ENCODE measurements at regions not wholly inside any gene's neighbourhood (a gene's known extent, or its start where the extent isn't known, plus 50 kb on each side); places are given as distances from the start of the nearest gene placed in this dataset.

DNA sequence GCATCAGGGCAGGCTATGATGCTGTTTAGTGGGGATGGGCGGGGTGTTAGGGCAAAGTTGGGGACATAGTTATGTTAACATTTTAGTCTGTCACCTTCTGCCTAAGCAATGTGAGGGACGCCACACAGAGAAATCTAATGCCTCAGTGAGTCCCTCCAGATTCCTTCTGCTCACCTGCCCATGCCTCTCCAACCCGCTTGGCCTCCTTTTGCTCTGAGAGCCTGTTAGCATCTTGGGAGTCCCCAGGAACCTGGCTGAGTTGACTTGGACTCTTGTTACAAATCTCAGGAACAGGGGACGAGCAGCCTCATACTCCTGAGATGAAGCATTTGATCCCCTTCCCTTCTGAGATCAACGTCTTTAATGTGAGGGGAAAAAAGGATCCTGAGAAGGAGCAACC lies 336.8 kb downstream of the CCSER2 start:
- H3K36me3 ChIP-seq = no peaks in the 10 kb centered on the region
- intact Hi-C loops (cut with DNase I) = no loop called here
- no peaks in the 10 kb centered on the region for H3K27me3 ChIP-seq
- H3K4me3 ChIP-seq = no peak overlapping the region
- WGBS, 2 donors = 69 to 78% methylated on average over 5 of the region's 5 CpGs
- H3K9me3 ChIP-seq = no peaks in the 10 kb centered on the region
- no peak for DNase-seq
- H3K4me1 ChIP-seq = no peaks in the 10 kb centered on the region
- H3K27ac ChIP-seq = no peak overlapping the region
- TF ChIP-seq, protein P1, sequence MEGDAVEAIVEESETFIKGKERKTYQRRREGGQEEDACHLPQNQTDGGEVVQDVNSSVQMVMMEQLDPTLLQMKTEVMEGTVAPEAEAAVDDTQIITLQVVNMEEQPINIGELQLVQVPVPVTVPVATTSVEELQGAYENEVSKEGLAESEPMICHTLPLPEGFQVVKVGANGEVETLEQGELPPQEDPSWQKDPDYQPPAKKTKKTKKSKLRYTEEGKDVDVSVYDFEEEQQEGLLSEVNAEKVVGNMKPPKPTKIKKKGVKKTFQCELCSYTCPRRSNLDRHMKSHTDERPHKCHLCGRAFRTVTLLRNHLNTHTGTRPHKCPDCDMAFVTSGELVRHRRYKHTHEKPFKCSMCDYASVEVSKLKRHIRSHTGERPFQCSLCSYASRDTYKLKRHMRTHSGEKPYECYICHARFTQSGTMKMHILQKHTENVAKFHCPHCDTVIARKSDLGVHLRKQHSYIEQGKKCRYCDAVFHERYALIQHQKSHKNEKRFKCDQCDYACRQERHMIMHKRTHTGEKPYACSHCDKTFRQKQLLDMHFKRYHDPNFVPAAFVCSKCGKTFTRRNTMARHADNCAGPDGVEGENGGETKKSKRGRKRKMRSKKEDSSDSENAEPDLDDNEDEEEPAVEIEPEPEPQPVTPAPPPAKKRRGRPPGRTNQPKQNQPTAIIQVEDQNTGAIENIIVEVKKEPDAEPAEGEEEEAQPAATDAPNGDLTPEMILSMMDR (IDR thresholded peaks at IDR 0.05) = no peak
- no peak for TF ChIP-seq POLR2A (IDR thresholded peaks at IDR 0.05)

DNA sequence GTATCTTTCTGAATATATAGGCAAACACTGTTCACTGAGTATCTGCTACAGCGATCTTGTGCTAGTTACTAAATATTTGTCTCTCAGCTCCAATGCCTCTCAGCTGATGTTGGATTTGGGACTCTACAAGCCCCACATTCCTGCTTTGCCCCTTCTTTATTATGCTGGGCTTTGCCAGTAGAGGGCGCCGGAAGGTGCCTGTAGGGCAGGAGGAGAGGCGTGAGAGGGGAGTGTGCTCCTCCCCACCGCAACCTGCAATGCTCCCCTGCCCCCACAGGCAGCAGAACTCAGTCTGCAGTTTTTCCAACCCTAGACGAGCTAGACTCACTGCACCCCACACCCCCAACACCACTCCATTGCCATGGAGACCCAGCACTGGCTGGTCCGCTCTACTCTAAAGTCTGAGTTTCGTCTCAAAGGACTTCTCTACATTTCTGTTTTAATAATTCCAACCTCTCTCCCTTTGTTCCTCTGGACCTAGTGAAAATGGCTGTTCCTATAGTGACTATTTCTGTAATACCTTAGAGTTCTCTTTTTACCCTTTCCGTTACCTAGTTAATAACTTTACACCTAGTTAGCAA lies 337.6 kb downstream of the CCSER2 start:
- Histone ChIP-seq H3K27me3 (no peaks in the 10 kb centered on the region), H3K4me1 (no peaks in the 10 kb centered on the region), H3K9me3 (no peaks in the 10 kb centered on the region), H3K4me3 (no peak overlapping the region), H3K36me3 (no peaks in the 10 kb centered on the region), H3K27ac (no peak overlapping the region)
- intact Hi-C loops (cut with DNase I) = no loop called here
- DNase-seq = no peak
- whole genome bisulfite sequencing, 2 donors = 49 to 62% methylated on average over 9 of the region's 9 CpGs
- TF ChIP-seq EP300 (IDR thresholded peaks at IDR 0.05) (no peak), POLR2AphosphoS5 (IDR thresholded peaks at IDR 0.05) (no peak), POLR2A (IDR thresholded peaks at IDR 0.05) (no peak)
- TF ChIP-seq, protein P1 (IDR thresholded peaks at IDR 0.05) = peak in 1 of 4 experiments; percentile 22

DNA sequence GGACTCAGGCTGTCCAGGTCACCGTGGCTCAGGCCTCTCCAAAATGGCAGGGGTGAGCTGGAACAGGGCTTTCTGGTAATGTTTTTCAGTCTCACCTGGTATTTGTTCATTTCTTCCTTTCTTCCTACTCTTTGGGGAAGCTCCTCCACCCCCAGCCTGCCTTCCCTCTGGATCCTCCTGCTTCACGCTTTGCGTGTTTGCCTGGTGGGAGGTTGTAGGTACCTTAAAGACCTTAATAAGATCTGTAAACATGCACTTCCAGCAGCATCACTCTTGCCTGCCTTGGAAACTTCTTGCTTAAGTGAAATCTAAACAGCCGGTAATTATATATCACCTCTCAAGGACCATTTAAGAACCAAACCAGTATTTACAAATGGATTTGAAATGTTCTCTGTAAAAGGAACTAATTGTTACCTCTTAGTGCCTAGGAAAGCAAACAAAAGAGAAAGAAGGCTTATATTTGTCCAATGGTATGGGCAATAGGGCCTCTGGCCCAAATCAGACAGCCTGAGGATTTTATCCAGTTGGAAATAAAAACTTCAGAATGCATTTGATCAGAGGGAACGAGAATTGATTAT lies 339.9 kb downstream of the CCSER2 start:
- no peak for DNase-seq
- WGBS, 2 donors = 65 to 73% methylated on average over 5 of the region's 5 CpGs
- no peaks in the 10 kb centered on the region for H3K27me3 ChIP-seq
- intact Hi-C loops (cut with DNase I) = no loop called here
- no peak for TF ChIP-seq EP300 (IDR thresholded peaks at IDR 0.05)
- TF ChIP-seq, protein P1 (IDR thresholded peaks at IDR 0.05) = no peak
- TF ChIP-seq POLR2AphosphoS5 (IDR thresholded peaks at IDR 0.05) = no peak
- TF ChIP-seq POLR2A (IDR thresholded peaks at IDR 0.05) = no peak
- no peak overlapping the region for H3K4me3 ChIP-seq
- no peaks in the 10 kb centered on the region for H3K36me3 ChIP-seq
- H3K9me3 ChIP-seq = no peaks in the 10 kb centered on the region
- no peaks in the 10 kb centered on the region for H3K4me1 ChIP-seq
- no peak overlapping the region for H3K27ac ChIP-seq

DNA sequence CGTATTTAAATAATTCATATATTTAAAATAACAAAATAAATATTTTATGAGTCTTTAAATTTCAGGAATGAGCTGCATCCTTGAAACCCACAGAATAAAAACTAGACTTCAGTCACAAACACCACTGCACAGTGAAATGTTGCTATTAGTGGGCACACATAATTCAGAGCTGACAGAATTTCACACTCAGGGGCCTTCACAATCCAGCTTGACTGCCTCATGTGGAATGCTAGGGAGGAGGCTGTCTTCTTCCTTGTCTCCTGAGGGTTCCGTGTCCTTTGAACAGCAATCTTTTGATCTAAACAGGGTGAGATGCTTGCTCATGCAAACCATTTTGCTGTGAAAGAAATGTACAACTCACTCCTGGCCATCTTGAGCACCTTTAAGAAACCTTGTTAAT lies 346.7 kb downstream of the CCSER2 start:
- TF ChIP-seq POLR2A (IDR thresholded peaks at IDR 0.05) (no peak), POLR2AphosphoS5 (IDR thresholded peaks at IDR 0.05) (no peak), EP300 (IDR thresholded peaks at IDR 0.05) (no peak)
- TF ChIP-seq, protein P1 (IDR thresholded peaks at IDR 0.05) = no peak
- Histone ChIP-seq H3K9me3 (no peaks in the 10 kb centered on the region), H3K27me3 (no peaks in the 10 kb centered on the region), H3K36me3 (no peaks in the 10 kb centered on the region), H3K27ac (no peak overlapping the region), H3K4me3 (no peak overlapping the region), H3K4me1 (no peaks in the 10 kb centered on the region)
- no peak for DNase-seq
- intact Hi-C loops (cut with DNase I) = no loop called here
- 74 to 81% methylated on average over 2 of the region's 2 CpGs for WGBS, 2 donors

DNA sequence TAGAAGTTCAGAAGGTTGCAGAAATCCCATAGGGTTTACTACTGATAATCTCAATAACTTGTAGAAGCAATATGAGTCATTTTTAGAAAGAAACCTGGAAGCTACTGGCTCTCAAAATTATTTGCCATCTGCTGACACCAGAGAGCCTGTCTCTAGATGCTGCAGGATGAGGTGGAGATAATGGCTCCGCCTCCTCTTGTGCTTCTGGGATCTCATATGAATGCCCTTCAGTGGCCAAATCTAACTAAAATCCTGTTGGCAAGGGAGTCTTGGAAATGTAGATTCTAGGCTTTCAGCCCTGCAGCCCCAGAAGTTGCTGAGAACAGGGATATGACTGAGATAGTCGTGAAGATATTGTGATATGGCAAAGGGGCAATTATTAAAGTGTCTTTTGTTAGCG lies 348.1 kb downstream of the CCSER2 start:
- Histone ChIP-seq H3K27ac (no peak overlapping the region), H3K4me1 (no peaks in the 10 kb centered on the region), H3K36me3 (no peaks in the 10 kb centered on the region), H3K27me3 (no peaks in the 10 kb centered on the region), H3K4me3 (no peak overlapping the region), H3K9me3 (no peaks in the 10 kb centered on the region)
- no peak for TF ChIP-seq POLR2AphosphoS5 (IDR thresholded peaks at IDR 0.05)
- no peak for TF ChIP-seq EP300 (IDR thresholded peaks at IDR 0.05)
- TF ChIP-seq POLR2A (IDR thresholded peaks at IDR 0.05) = no peak
- TF ChIP-seq, protein P1 (IDR thresholded peaks at IDR 0.05) = no peak
- DNase-seq = no peak
- 75 to 83% methylated on average over 3 of the region's 3 CpGs for WGBS, 2 donors
- intact Hi-C loops (cut with DNase I) = no loop called here
